ENCODE measurements at regions not wholly inside any gene's neighbourhood (a gene's known extent, or its start where the extent isn't known, plus 50 kb on each side); places are given as distances from the start of the nearest gene placed in this dataset.
"Not testable (repeated sequence)": the region's sequence is repeated elsewhere in the genome, so short reads cannot be mapped to it uniquely, and the experiment has no call there.

DNA sequence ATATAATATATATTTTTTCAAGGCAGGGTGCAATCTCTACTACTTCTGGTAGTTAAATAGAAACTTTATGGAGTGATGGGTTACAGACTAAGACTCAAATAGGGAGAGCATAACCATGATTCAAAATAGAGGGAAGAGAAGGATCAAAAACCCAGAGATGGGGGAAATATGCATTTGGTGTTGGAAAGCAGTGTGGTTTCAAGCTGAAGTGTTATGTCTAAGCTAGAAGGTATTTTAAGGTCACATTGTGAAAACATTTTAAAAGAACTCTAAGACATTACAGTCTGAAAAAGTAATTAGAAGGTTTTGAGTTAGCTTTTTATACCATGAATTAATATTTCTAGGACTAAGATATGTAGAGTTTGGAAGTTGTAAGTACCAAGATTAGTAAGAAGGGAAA is 2741.4 kb downstream of the PCDH9 start:
- no peak for DNase-seq

DNA sequence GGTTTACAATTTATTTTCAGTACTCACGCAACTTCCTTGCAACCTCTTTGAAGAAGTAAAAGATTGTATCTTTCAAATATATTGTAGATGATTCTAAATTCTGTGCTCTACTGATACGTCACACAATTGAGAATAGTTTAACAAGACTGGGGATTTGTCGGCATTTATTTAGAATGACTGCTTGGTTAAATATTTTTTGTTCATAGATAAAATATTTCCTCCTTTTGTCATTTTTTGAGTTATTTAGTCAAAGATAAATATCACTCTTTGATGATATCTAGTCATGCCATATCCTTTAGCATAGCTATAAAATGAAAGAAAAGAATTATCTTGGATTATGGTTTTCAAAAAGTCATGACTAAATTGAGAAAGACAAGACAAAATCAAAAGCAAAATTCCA is 2747.8 kb downstream of the PCDH9 start:
- no peak for DNase-seq

DNA sequence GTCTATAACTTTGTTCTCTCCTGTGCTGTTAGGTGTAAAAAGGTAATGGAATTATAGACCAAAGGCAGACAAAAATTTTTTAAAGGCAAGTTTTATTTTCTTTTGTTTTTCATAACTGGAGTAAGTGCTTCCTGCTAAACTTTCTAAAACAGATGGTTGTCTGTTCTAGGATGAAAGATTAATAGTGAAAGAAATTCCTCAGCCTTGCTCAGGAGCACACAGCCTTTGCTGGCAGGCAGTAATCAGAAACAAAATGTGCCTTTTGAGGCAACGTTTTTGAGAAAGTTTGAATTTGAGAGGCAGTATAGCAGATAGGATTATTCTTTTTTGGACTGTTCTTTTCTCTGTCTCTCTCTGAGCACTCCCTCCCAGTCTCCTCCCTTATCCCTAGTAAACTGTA is 2749.5 kb downstream of the PCDH9 start:
- DNase-seq = no peak

DNA sequence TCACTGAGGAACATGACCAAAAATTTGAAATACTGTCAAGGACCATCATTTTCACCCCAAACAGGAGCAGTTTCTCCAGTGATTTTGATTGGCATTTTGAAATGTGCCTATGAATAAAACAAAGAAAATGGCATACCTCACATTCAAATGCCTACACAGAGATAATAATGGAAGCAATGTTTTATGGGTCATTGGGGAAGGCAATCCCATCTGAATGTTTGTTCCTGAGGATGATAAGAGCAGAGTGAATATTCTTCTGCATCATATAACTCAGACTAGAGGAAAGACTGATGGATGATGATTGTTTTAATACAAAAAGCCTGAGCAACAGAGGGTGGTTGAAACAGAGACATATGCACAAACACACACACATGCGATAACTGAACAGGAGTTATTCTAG is 2749.9 kb downstream of the PCDH9 start:
- DNase-seq = no peak

DNA sequence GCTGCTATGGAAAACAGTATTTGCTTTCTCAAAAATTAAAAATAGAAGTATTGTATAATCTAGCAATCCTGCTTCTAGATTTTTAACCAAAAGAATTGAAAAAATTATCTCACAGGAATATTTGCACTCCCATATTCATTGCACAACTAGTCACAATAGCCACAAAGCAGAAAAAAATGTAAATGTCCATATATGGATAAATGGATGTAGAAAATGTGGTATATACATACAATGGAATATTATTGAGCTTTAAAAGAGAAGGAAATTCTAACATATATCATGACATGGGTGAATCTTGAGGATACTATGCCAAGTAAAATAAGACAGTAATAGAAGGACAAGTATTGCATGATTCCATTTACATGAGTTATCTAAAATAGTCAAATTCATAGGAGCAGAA is 2753.0 kb downstream of the PCDH9 start:
- no peak for DNase-seq

DNA sequence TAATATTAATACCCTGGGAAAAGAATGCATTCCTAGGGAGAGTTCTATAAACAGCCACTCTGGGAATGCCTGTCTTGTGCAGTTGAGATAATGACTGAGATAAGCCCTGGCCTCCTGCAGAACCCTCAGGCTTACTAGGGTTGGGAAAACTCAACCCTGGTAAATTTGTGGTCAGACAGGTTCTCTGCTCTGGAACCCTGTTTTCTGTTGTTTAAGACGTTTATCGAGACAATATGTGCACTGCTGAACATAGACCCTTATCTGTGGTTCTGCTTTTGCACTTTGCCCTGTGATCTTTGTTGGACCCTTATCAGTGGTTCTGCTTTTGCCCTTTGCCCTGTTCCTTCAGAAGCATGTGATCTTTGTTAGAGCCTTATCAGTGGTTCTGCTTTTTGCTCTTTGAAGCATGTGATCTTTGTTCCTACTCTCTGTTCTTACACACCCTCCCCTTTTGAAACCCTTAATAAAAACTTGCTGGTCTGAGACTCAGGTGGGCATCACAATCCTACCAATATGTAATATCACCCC is 2754.0 kb downstream of the PCDH9 start:
- DNase-seq = not testable (repeated sequence)

DNA sequence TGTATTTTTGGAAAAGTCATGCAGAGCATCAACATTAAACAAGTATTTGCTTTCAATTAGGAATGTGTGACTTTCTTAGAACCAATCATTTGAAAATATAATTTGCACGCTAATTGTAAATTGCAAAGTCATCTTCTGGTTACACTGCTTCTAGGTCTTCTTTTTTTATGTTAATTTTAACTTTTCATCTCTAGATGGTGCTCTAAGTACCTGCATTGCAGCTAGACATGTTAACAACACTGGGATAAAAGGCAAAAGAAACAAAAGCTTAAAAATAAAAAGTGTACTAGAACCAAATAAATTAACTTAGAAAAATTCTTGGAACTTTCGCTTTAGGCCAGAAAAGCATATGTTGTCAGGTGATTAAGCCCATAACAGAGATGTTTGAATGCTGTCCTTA is 2758.2 kb downstream of the PCDH9 start:
- DNase-seq = no peak

DNA sequence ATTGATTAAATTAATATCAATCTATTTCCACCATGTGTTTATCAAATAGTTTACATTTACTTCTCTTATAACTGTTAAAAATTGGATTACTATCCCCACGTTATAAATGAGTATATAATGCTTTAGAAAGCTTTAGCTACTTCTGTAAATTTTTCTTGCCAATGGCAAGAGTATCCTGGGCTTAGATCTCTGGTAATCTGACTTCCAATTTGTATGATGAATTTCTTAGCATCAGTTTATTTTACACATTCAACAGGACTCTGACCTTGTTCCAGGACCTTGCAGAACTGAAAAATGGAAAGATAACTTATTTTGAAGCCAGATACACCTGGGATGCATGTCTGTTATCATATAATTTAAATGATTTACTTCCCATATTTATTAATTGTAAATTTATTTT is 2759.4 kb downstream of the PCDH9 start:
- DNase-seq = no peak

DNA sequence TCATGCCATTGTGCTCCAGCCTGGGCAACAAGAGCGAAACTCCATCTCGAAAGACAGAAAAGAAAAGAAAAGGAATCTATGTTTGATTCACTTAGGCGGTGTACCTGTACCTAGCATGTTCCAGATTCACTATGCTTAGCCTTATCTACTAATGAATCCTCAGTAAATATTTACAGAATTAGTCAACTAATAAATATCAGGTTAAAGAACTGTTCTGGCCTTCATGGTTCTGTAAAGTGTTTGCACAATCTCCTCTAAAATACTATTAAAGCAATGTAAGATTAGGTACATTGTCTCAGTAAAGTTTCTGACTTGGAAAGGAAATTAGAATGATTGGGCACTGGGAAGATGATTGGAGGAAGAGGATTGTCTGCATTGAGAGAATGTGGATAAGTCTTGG is 2770.4 kb downstream of the PCDH9 start:
- DNase-seq = no peak

DNA sequence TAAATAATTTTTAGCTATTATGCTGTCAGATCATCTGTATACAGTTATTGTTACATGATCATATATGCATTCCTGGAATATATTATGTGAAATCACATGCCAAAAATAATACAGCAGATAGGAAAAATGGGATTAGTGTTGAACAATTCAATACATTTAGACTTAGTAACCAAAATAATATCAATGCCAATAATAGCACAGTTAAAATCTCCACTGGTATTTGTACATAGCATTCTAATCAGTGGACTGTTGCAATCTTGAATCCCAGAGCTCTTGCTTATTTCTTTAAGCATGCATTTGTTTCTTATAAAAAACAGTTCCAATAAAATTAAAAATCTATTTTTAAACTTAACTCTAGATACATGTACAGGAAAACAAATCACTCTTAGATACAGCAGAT is 2772.2 kb downstream of the PCDH9 start:
- no peak for DNase-seq

DNA sequence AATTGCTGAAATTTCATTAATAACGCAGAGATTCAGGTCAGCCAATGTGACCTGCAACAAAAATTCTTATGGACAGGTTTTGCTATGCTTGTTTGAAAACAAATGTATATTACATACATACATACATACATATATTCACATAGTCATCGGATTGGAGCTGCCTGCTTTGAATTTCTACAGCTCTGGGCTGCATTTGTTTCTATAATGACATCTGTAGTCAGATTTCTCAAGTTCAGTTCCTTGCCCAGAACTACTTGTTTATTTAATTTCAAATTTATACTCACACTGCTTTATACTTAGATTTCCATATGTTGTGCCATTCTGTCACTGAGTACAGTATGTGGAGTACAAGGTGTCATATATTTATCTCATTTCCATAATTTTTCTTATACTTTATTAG is 2775.0 kb downstream of the PCDH9 start:
- no peak for DNase-seq

DNA sequence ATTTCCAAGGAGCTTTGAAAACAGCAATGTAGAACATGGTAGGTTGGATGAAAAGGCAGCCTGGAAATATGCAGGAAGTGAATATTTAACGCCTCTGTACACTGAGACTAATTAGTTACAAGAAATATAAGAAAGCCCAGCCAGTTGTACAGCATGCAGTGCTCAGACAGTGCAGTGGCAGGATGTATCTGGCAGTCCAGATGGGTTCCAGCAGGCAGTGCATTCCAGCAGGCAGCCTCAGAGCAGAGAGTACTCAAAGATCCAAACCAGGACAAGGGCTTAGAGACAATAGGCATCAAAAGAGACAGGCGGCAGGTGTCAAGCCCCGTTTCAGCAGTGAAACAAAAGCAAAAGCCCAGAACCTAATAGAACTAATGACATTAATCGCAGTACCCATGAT is 2776.3 kb downstream of the PCDH9 start:
- DNase-seq = no peak

DNA sequence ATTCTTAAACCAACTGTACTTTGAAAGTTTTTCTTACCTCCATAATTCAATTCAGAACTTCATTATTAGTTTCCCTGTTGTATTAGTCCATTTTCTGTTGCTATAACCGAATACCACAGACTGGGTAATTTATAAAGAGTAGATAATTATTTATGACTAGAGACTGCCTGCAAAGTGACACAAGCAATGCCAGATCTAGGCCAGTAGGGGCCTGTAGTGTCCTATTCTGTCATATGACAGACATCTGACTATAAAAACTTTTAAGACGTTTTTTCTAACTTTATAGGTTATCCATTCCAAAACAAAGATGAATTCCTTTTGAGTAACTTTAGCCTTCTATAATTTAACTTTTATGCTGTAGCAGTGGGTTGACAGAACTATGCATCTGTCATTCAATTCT is 2783.8 kb downstream of the PCDH9 start:
- no peak for DNase-seq

DNA sequence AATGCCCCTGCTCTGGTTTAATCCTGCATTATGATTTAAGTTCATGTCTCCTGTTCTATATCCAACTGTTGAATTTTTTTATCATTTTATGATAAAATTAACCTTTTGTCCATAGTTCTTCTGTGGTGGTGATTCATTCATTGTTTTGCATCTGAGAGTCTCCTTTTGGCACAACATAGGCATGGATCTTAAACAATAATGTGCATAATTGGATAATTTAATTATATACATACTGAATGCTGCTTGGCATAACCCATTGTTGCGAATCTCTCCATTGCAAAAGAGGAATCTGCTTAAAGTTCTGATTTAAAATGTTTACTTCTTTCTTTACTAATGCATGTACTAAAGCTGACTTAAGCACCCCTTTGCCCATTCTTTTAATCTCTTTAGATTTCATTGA is 2788.4 kb downstream of the PCDH9 start:
- no peak for DNase-seq

DNA sequence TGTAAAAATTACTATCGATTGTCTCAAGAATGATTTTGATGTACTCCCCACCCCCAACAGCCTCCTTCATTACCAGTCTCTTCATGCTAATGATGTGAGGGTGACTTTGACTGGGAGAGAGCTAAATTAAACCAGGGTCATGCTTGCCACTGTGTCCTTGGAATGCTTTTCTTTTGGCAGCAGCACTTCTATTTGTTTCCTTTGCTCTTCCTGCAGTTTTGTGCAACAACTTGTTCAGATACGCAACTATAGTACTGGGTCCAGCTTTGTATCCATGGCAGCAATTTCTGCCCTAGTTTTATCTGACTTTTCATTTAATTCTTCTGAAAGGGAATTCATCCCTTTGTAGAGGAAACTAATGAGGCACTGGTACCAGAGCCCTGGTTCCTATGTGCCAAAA is 2792.1 kb downstream of the PCDH9 start:
- no peak for DNase-seq

DNA sequence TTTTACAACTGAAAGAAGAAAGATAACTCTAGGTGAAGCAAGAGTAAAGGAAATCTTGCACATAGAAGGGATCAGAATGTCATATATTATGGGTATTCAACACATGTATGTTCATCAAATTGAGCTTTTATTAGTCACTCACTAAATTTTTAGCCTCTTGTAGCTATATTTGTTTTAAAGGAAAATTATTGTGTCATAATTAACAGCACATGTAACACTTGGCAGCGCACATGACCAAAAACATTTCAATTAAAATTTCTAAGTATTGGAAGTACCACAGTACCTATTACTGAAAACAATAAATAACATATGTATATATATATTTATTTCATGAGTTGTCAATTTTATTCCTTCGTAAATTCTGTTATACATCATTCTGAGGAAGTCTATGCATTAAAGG is 2800.4 kb downstream of the PCDH9 start:
- no peak for DNase-seq

DNA sequence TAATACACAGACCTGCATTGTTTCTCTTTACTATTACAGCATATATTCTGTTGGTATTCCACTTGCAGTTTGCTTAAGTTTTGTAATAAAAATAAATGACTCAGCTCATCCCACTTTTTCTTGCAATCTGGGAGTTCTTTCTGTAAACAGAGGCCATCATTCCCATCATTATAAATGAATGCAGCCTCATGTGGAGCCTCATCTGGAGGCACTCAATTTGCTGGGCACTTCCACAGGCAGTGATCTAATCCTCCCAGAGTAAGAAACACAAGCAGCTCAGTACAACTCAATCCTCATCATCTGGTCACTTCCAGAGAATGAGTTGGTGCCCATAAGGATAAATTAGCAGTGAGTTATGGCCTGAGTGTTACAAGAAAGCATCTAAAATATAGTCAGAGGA is 2801.9 kb downstream of the PCDH9 start:
- no peak for DNase-seq

DNA sequence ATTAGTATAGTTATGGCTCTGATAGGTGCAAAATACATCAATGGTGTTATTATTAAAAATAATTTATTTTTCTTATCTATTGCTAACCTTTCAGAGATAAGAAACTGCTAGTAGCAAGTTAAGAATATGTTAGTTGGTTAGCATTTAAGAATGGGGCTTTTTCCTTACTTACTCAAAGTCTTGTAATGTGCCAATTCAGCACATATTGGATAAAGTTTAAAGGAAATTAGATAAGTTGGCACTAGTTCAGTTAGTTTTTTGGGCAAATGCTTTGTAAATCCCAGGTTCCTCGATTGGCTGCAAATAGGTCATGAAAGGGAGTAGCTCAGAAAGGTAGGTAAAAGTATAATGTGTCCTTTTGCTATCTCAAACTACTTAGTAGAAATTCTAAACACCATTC is 2806.7 kb downstream of the PCDH9 start:
- DNase-seq = no peak

DNA sequence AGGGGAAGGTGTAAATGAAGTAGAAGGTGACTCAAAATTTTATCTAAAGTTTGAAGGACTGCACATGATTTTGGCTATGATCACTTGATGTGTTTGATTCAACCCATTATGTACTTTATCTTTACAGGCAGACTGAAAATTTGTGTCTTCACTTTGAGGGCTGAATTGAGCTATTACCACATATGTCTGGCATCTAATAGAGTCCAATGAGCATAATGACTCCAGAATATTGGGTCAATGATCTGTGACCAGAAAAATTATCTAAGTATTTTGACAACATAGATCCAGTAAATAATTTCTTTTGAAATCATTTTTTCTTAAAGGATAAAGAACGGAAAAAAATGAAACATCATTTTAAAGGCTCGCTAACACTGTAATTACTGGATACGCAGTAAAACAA is 2810.0 kb downstream of the PCDH9 start:
- no peak for DNase-seq

DNA sequence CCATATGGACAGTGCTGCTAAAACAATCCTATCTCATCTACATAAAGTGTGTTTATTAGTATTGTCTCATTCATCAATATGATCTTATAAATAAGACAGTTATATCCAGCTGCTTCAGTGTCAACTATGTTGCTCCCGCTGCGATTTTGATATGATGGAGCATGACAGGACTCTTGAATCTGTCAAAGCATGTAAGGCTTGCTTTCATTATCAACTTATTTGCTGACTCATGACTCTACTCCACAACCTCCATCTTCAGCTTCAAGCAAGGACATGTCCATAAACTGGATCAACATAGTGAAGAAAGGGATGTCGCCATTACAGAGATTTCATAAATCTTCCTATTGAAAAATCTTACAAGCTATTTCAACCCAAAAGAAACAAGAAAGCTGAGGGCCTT is 2812.6 kb downstream of the PCDH9 start:
- DNase-seq = no peak

DNA sequence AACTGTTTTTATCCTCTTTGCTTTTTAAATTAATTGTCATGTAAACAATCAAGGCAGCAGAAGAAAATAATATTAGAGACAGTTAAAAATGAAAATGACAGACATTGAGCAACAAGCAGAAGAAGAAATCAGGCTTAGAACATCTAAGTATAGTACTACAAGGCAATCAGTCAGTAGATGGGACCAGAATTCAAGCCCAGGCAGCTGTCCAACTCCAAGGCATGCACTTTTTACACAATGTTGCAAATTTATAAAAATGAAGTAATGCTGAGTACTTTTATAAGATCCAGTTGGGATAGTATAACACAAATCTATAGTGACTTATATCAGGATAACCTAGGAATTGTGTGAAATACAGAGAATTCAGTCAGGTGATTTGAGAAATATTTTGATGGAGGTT is 2815.8 kb downstream of the PCDH9 start:
- no peak for DNase-seq

DNA sequence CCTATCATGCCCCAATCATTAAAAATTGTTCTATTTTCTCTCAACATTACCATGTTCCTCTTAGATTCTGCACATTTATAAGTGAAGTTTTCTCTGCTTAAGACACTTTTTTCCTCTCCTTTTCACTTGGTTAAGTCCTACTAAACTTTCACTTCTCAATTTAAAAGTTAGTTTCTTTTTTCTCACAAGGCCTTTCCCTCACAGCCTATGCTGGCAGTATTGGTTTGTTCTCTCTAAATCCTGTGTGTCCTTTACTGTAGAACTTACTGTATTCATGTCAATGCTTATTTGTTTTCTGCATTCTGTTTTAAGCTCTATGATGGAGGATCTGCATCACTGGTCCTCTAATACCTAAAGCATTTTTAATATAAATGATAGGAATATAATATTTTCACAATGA is 2816.6 kb downstream of the PCDH9 start:
- no peak for DNase-seq

DNA sequence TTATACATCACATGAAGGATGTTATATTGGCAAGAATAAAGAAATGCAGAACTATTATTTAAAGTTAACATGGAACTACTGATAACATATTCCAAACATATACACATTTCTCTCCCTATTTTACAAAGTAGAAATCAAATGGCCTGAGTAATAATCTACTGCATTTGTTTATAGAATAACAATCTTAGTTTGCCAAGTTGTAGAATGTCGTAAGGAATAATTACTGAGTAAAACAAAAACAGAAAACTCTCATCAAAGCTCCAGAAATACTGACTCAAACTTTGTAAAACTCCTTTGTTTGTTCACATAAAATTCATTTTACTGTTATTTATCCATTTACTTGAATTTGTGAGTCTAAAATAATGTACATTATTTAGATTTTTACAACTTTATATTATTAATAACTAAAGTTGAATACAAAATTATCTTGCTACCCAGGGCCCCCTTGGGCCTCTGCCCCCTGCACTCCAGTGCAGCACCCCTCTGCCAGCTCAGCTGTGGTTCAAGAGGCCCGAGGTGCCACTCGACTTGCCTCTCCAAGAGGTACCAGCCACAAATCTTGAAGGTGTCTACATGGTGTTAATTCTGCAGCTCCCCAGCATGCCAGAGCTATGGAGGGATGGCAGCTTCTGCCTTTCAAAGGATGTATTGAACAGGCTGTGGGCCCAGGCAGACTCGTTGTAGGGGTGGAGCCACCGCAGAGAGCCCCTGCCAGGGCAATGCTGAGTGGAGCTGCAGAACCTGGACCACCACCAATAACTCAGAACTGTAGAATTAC is 2819.7 kb downstream of the PCDH9 start:
- DNase-seq = no peak

DNA sequence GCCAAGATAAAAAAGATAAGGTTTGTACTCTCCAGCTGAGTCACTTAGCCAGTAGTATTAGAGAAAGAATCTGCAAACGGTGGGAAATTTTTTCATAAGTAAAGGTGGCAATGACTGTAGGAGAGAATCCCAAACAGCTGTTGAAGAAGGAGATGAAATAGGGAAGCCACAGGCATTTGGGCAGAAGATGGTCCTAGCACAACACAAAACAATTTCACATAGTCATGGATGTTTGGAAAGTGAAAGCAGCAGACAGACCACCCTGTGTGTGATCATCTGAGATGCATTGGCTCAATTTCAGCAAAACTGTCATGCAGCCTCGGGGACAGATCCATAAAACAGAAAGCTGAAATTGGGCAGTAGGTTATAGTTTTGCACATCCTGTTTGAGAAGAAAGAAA is 2832.4 kb downstream of the PCDH9 start:
- no peak for DNase-seq

DNA sequence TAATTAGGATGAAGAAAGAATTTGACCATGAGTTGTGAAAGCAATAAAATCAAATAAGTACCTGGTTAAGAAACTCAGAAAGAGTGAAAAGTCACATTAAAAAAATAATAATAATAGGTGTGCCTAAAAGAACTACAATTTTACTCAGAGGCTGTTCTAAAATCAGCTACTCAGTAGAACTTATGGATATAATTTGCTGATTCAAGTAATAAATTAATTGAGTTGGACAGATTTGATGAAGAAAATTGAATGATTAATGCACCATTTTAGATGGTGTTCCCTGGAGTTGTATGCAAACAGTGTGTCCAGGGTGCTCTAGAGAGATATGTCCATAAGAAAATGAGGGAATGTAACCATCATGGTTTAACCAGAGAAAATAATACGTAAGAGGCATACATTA is 2852.5 kb downstream of the PCDH9 start:
- no peak for DNase-seq
